Muscle of back (tissue), 3 donors: ENCODE measurements at regions not wholly inside any gene's neighbourhood (a gene's known extent, or its start where the extent isn't known, plus 50 kb on each side); places are given as distances from the start of the nearest gene placed in this dataset.
"Not testable (repeated sequence)": the region's sequence is repeated elsewhere in the genome, so short reads cannot be mapped to it uniquely, and the experiment has no call there.

Source experiments
- DNase-seq, 3 donors: peaks; one replicate each; pipeline versions ENCODE4 v3.0.0 to v3.0.0-alpha.2; 2013

GRCh38 chr13:80083081-80083852 lies 257.7 kb downstream of the SPRY2 start:
- peak; percentile 35 to 76 (median 54) for DNase-seq

GRCh38 chr13:80082396-80083080 lies 258.4 kb downstream of the SPRY2 start:
- peak in 2 of 3 donors; percentile 7 to 31 for DNase-seq

- DNase-seq, result no peak
Observed at GRCh38 chr13:80074811-80075210, 266.1 kb downstream of the SPRY2 start.

- DNase-seq, result no peak
Observed at GRCh38 chr13:80074143-80074752, 266.7 kb downstream of the SPRY2 start.

GRCh38 chr13:80072231-80072630 lies 268.7 kb downstream of the SPRY2 start:
- DNase-seq, result no peak

- no peak for DNase-seq
Observed at GRCh38 chr13:80070024-80070703, 270.8 kb downstream of the SPRY2 start.

GRCh38 chr13:80069374-80069773 lies 271.6 kb downstream of the SPRY2 start:
- DNase-seq, result no peak

- no peak for DNase-seq
Observed at GRCh38 chr13:80065996-80066395, 274.9 kb downstream of the SPRY2 start.

GRCh38 chr13:80062416-80062815 lies 278.5 kb downstream of the SPRY2 start:
- not testable (repeated sequence) for DNase-seq

- no peak for DNase-seq
Observed at GRCh38 chr13:80059789-80060188, 281.1 kb downstream of the SPRY2 start.

- DNase-seq, result no peak
Observed at GRCh38 chr13:80058626-80059025, 282.3 kb downstream of the SPRY2 start.

- DNase-seq, result peak in 1 of 3 donors; percentile 29
Observed at GRCh38 chr13:80055847-80056246, 285.1 kb downstream of the SPRY2 start.

GRCh38 chr13:80054806-80055205 lies 286.1 kb downstream of the SPRY2 start:
- DNase-seq, result peak in 1 of 3 donors; percentile 24

- DNase-seq, result no peak
Observed at GRCh38 chr13:80052286-80052685, 288.6 kb downstream of the SPRY2 start.

GRCh38 chr13:80050252-80050651 lies 290.7 kb downstream of the SPRY2 start:
- no peak for DNase-seq

- DNase-seq, result peak; percentile 80 to 95 (median 86)
Observed at GRCh38 chr13:80048802-80049201, 292.1 kb downstream of the SPRY2 start.

GRCh38 chr13:80048030-80048429 lies 292.9 kb downstream of the SPRY2 start:
- no peak for DNase-seq

GRCh38 chr13:80047406-80047805 lies 293.5 kb downstream of the SPRY2 start:
- no peak for DNase-seq

GRCh38 chr13:80040981-80041317 lies 300.0 kb downstream of the SPRY2 start:
- DNase-seq, result no peak

- peak in 1 of 3 donors; percentile 96 for DNase-seq
Observed at GRCh38 chr13:80040196-80040980, 300.5 kb downstream of the SPRY2 start.

- DNase-seq, result no peak
Observed at GRCh38 chr13:80039000-80039399, 301.9 kb downstream of the SPRY2 start.

GRCh38 chr13:80038371-80038770 lies 302.6 kb downstream of the SPRY2 start:
- DNase-seq, result no peak
